SK-N-SH (cell line): ENCODE measurements at regions not wholly inside any gene's neighbourhood (a gene's known extent, or its start where the extent isn't known, plus 50 kb on each side); places are given as distances from the start of the nearest gene placed in this dataset.

Source experiments
- CTCF ChIA-PET: fragments of 300-600, 350-600 bp; formaldehyde crosslinking; extraction: SDS; loops from one replicate; lab custom pipeline; 2021; lab: Yijun Ruan, JAX
- POLR2A ChIA-PET: fragments of 350-600 bp; sonication (Branson Sonifier 250); formaldehyde crosslinking; extraction: SDS; loops from one replicate; lab custom pipeline; 2020; ENCODE audit warnings: antibody characterized with exemption, inconsistent platforms; lab: Yijun Ruan, JAX
- DNase-seq: peaks from one replicate; pipeline ENCODE4 v3.0.0; 2012
- H2AFZ ChIP-seq: fragments of 200-600 bp; sonication (generic); 2 replicates; pipeline ENCODE4 v1.8.1; 2016; ENCODE audit warnings: antibody characterized with exemption, mild to moderate bottlenecking, low read depth
- H3F3A ChIP-seq: fragments of 200-600 bp; sonication (generic); replicated peaks from 2 replicates; pipeline ENCODE3; 2016; ENCODE audit warnings: antibody characterized with exemption, mild to moderate bottlenecking; ENCODE audit not compliant: insufficient read depth
- H3K27ac ChIP-seq, 2 experiments: fragments of 200-500 bp in 1 of 2; fragments of 200-600 bp in 1 of 2; sonication (Bioruptor generic) in 1 of 2; sonication (generic), shearing (Covaris generic) in 1 of 2; 2 replicates each; pipeline versions ENCODE4 v1.5.1 to v1.6.1; 2014 to 2016; ENCODE audit warnings: low read depth in 2 of 2, inconsistent platforms in 1 of 2, low read length in 1 of 2, mild to moderate bottlenecking in 1 of 2, mixed read lengths in 1 of 2
- H3K27me3 ChIP-seq: fragments of 200-600 bp; sonication (generic), shearing (Covaris generic); 2 replicates; pipeline ENCODE4 v1.6.1; 2016; ENCODE audit warnings: mixed run types; ENCODE audit not compliant: insufficient read depth
- H3K36me3 ChIP-seq, 2 experiments: fragments of 200-500 bp in 1 of 2; fragments of 200-600 bp in 1 of 2; sonication (Bioruptor generic) in 1 of 2; sonication (generic) in 1 of 2; replicated peaks in 1 of 2; 2 replicates each; pipeline versions ENCODE3 to v1.5.1; 2014 to 2016; ENCODE audit warnings: low read length in 1 of 2, mild to moderate bottlenecking in 1 of 2; ENCODE audit not compliant: insufficient read depth in 2 of 2, control insufficient read depth in 1 of 2
- H3K4me1 ChIP-seq, 2 experiments: fragments of 200-500 bp in 1 of 2; fragments of 200-600 bp in 1 of 2; sonication (Bioruptor generic) in 1 of 2; sonication (generic), shearing (Covaris generic) in 1 of 2; 2 replicates each; pipeline versions ENCODE4 v1.5.1 to v1.6.1; 2014 to 2016; ENCODE audit warnings: low read depth in 1 of 2, low read length in 1 of 2, mixed run types in 1 of 2; ENCODE audit not compliant: insufficient read depth in 2 of 2, control insufficient read depth in 1 of 2
- H3K4me2 ChIP-seq: fragments of 200-600 bp; sonication (generic), shearing (Covaris generic); 2 replicates; pipeline ENCODE4 v1.6.1; 2017; ENCODE audit warnings: mixed run types
- H3K4me3 ChIP-seq, 2 experiments: fragments of 200-500 bp in 1 of 2; fragments of 200-600 bp in 1 of 2; sonication (Bioruptor generic) in 1 of 2; sonication (generic), shearing (Covaris generic) in 1 of 2; 2 replicates each; pipeline versions ENCODE4 v1.5.1 to v1.8.1; 2014 to 2016; ENCODE audit warnings: low read depth in 2 of 2, inconsistent platforms in 1 of 2, low read length in 1 of 2, mild to moderate bottlenecking in 1 of 2, mixed read lengths in 1 of 2, moderate library complexity in 1 of 2
- H3K79me2 ChIP-seq: fragments of 200-600 bp; sonication (generic); 2 replicates; pipeline ENCODE4 v1.8.1; 2017; ENCODE audit warnings: mild to moderate bottlenecking; ENCODE audit not compliant: insufficient read depth
- H3K9ac ChIP-seq: fragments of 200-600 bp; sonication (generic); 2 replicates; pipeline ENCODE4 v1.6.1; 2017; ENCODE audit warnings: mixed run types
- H3K9me2 ChIP-seq: fragments of 200-600 bp; sonication (generic); 2 replicates; pipeline ENCODE4 v1.6.1; 2017; ENCODE audit warnings: mixed run types
- H3K9me3 ChIP-seq: fragments of 200-600 bp; sonication (generic); 2 replicates; pipeline ENCODE4 v1.6.1; 2017; ENCODE audit warnings: mixed run types, mild to moderate bottlenecking, moderate library complexity
- H4K20me1 ChIP-seq: fragments of 200-600 bp; sonication (generic); 2 replicates; pipeline ENCODE4 v1.6.1; 2017; ENCODE audit warnings: mild to moderate bottlenecking, mixed run types; ENCODE audit not compliant: insufficient read depth
- CHD2 ChIP-seq: fragments of 150-350 bp; IDR thresholded peaks from 2 replicates; pipeline ENCODE4 v1.6.1; 2018; ENCODE audit warnings: low read length; ENCODE audit not compliant: partially characterized antibody
- CTCF ChIP-seq: fragments of 200-600 bp; sonication (generic); IDR thresholded peaks from 2 replicates; pipeline ENCODE4 v1.6.1; 2017; ENCODE audit warnings: antibody characterized with exemption, mild to moderate bottlenecking, moderate library complexity
- ELF1 ChIP-seq: IDR thresholded peaks from 2 replicates; pipeline ENCODE4 v1.4.0; 2012
- FOXJ3 ChIP-seq: sonication (generic); formaldehyde crosslinking; IDR thresholded peaks from 2 replicates; pipeline ENCODE4 v1.5.1; 2020; ENCODE audit warnings: mild to moderate bottlenecking, missing genetic modification reagents
- FOXM1 ChIP-seq: IDR thresholded peaks from 2 replicates; pipeline ENCODE4 v1.4.0; 2012; ENCODE audit warnings: low read depth, mild to moderate bottlenecking
- MEF2A ChIP-seq: IDR thresholded peaks from 2 replicates; pipeline ENCODE4 v1.4.0; 2012; ENCODE audit warnings: low read depth, borderline replicate concordance
- MXI1 ChIP-seq: IDR thresholded peaks from 2 replicates; pipeline ENCODE4 v1.6.1; 2012; ENCODE audit warnings: mild to moderate bottlenecking, low read depth, low read length, improper control_type of control experiment
- NFIC ChIP-seq: IDR thresholded peaks from 2 replicates; pipeline ENCODE4 v1.4.0; 2012; ENCODE audit warnings: borderline replicate concordance
- RAD21 ChIP-seq: IDR thresholded peaks from 2 replicates; pipeline ENCODE4 v1.6.1; 2012; ENCODE audit warnings: mild to moderate bottlenecking, low read length
- RXRA ChIP-seq: IDR thresholded peaks from 2 replicates; pipeline ENCODE4 v1.4.0; 2012; ENCODE audit warnings: low read depth, mild to moderate bottlenecking, borderline replicate concordance
- SMC3 ChIP-seq: IDR thresholded peaks from 2 replicates; pipeline ENCODE4 v1.6.1; 2012; ENCODE audit warnings: low read depth, low read length, improper control_type of control experiment
- TAF1 ChIP-seq: IDR thresholded peaks from 2 replicates; pipeline ENCODE4 v1.6.1; 2012; ENCODE audit warnings: low read depth, mild to moderate bottlenecking, low read length, moderate library complexity, borderline replicate concordance
- YY1 ChIP-seq: IDR thresholded peaks from 2 replicates; pipeline ENCODE4 v1.4.0; 2012; ENCODE audit warnings: low read depth, mild to moderate bottlenecking
- WGBS: methylation state at CpG from one replicate; pipeline ENCODE4 v1.1.6; 2017; ENCODE audit warnings: low lambda C conversion rate; 5-methylcytosine and 5-hydroxymethylcytosine counted together
- TF ChIP-seq, protein P1 (sequence below): IDR thresholded peaks from 2 replicates; pipeline ENCODE4 v1.6.1; 2012; ENCODE audit warnings: mild to moderate bottlenecking, low read depth, low read length, moderate library complexity
- TF ChIP-seq, protein P2 (sequence below): IDR thresholded peaks from 2 replicates; pipeline ENCODE4 v1.4.0; 2012; ENCODE audit warnings: low read depth, borderline replicate concordance
- TF ChIP-seq, protein P3 (sequence below): IDR thresholded peaks from 2 replicates; pipeline ENCODE4 v1.4.0; 2012; ENCODE audit warnings: low read depth, borderline replicate concordance
- TF ChIP-seq, protein P4 (sequence below): IDR thresholded peaks from 2 replicates; pipeline ENCODE4 v1.4.0; 2012; ENCODE audit warnings: low read depth

GRCh38 chr2:14569294-14569693 lies 63.2 kb upstream of the LRATD1 start:
- POLR2A ChIA-PET, result no interaction called here
- WGBS, result 53% methylated on average over 3 of the region's 3 CpGs
- no peaks in the 10 kb centered on the region for H3K9me2 ChIP-seq

More at GRCh38 chr2:14569294-14569693, 63.2 kb upstream of the LRATD1 start:
- H3F3A ChIP-seq, result no peaks in the 10 kb centered on the region
- TF ChIP-seq RAD21, result no peak
- TF ChIP-seq, protein P1, sequence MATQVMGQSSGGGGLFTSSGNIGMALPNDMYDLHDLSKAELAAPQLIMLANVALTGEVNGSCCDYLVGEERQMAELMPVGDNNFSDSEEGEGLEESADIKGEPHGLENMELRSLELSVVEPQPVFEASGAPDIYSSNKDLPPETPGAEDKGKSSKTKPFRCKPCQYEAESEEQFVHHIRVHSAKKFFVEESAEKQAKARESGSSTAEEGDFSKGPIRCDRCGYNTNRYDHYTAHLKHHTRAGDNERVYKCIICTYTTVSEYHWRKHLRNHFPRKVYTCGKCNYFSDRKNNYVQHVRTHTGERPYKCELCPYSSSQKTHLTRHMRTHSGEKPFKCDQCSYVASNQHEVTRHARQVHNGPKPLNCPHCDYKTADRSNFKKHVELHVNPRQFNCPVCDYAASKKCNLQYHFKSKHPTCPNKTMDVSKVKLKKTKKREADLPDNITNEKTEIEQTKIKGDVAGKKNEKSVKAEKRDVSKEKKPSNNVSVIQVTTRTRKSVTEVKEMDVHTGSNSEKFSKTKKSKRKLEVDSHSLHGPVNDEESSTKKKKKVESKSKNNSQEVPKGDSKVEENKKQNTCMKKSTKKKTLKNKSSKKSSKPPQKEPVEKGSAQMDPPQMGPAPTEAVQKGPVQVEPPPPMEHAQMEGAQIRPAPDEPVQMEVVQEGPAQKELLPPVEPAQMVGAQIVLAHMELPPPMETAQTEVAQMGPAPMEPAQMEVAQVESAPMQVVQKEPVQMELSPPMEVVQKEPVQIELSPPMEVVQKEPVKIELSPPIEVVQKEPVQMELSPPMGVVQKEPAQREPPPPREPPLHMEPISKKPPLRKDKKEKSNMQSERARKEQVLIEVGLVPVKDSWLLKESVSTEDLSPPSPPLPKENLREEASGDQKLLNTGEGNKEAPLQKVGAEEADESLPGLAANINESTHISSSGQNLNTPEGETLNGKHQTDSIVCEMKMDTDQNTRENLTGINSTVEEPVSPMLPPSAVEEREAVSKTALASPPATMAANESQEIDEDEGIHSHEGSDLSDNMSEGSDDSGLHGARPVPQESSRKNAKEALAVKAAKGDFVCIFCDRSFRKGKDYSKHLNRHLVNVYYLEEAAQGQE, result no peak
- TF ChIP-seq TAF1, result no peak
- TF ChIP-seq, protein P2, sequence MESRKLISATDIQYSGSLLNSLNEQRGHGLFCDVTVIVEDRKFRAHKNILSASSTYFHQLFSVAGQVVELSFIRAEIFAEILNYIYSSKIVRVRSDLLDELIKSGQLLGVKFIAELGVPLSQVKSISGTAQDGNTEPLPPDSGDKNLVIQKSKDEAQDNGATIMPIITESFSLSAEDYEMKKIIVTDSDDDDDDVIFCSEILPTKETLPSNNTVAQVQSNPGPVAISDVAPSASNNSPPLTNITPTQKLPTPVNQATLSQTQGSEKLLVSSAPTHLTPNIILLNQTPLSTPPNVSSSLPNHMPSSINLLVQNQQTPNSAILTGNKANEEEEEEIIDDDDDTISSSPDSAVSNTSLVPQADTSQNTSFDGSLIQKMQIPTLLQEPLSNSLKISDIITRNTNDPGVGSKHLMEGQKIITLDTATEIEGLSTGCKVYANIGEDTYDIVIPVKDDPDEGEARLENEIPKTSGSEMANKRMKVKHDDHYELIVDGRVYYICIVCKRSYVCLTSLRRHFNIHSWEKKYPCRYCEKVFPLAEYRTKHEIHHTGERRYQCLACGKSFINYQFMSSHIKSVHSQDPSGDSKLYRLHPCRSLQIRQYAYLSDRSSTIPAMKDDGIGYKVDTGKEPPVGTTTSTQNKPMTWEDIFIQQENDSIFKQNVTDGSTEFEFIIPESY, result no peak
- TF ChIP-seq MXI1, result no peak
- TF ChIP-seq NFIC, result no peak
- TF ChIP-seq SMC3, result no peak
- no peak for TF ChIP-seq CTCF
- TF ChIP-seq FOXJ3 (CRISPR knock-in tag), result no peak
- TF ChIP-seq ELF1, result no peak
- TF ChIP-seq FOXM1, result no peak
- no peak for TF ChIP-seq CHD2
- TF ChIP-seq, protein P3, sequence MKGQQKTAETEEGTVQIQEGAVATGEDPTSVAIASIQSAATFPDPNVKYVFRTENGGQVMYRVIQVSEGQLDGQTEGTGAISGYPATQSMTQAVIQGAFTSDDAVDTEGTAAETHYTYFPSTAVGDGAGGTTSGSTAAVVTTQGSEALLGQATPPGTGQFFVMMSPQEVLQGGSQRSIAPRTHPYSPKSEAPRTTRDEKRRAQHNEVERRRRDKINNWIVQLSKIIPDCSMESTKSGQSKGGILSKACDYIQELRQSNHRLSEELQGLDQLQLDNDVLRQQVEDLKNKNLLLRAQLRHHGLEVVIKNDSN, result no peak
- TF ChIP-seq RXRA, result no peak
- TF ChIP-seq, protein P4, sequence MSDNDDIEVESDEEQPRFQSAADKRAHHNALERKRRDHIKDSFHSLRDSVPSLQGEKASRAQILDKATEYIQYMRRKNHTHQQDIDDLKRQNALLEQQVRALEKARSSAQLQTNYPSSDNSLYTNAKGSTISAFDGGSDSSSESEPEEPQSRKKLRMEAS, result no peak
- TF ChIP-seq YY1, result no peak
- TF ChIP-seq MEF2A, result no peak
- TF ChIP-seq, all 33 proteins: peak for 0
- Histone ChIP-seq H3K9ac (no peak overlapping the region), H3K27ac (no peak overlapping the region), H3K4me2 (no peak overlapping the region), H3K27me3 (no peaks in the 10 kb centered on the region), H4K20me1 (no peaks in the 10 kb centered on the region), H2AFZ (no peak overlapping the region), H3K36me3 (no peaks in the 10 kb centered on the region), H3K4me3 (no peak overlapping the region), H3K79me2 (no peaks in the 10 kb centered on the region), H3K9me3 (no peaks in the 10 kb centered on the region), H3K4me1 (no peaks in the 10 kb centered on the region)
- no peak for DNase-seq
- CTCF ChIA-PET, result no interaction called here
